ENCODE measurements at regions not wholly inside any gene's neighbourhood (a gene's known extent, or its start where the extent isn't known, plus 50 kb on each side); places are given as distances from the start of the nearest gene placed in this dataset.

DNA sequence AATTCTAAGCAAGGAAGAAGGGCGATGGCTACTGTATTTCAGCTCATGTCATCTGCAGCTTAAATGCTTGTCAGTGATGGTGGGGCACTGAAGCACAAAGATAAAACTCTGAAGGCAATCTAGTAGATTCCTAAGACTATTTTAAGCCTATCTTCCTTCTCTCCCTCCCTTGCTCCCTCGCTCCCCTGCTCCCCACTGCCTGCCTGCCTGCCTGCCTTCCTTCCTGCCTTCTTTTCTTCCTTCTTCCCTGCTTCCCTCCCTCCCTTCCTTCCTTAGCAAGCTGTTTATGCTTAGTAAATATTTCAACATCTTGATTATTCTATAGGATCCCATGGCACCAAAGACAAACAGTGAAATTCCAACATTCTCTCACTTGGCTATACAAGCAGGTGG lies 99.6 kb downstream of the OXSM start:
- intact Hi-C loops (cut with DNase I) = no loop called here
- DNase-seq (ENCODE audit: low spot score) (no peak), ATAC-seq (no peak)

DNA sequence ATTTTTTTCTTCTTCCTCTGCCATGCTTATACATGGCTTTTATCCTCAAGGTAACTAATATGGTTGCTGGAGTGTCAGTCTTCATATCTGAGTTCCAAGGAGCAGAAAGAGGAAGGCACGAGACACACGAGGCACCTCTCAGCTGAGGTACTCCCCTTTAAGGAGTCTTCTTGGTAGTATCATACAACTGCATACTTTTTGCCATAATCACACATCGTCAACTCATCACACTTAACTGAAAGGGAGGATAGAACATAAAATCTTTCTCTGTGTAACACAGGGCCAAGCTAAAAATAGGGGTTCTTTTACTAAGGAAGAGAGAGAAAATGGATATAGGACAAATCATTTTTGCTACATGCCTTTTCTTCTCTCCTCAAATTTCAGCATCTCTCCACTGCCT lies 104.2 kb downstream of the OXSM start:
- ATAC-seq (no peak), DNase-seq (ENCODE audit: low spot score) (no peak)
- intact Hi-C loops (cut with DNase I) = no loop called here

DNA sequence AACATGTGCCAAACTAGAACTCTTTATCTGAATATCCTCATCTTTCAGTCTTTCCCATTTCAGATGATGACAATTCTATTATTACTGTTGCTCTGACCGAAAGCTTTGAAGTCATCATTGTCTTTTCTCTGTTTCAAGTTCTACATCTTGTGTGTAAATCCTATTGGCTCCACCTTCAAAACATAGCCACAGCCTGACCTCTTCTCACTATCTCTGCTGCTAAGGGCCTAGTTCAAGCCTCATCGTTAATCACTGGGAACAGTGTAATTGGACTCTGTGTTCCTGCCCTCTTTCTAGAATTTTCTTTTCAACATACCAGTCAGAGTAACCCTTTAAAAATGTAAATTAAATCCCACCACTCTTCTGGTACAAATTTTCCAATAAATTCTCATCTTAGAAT lies 105.1 kb downstream of the OXSM start:
- intact Hi-C loops (cut with DNase I) = no loop called here
- no peak for ATAC-seq
- DNase-seq (ENCODE audit: low spot score) = no peak

DNA sequence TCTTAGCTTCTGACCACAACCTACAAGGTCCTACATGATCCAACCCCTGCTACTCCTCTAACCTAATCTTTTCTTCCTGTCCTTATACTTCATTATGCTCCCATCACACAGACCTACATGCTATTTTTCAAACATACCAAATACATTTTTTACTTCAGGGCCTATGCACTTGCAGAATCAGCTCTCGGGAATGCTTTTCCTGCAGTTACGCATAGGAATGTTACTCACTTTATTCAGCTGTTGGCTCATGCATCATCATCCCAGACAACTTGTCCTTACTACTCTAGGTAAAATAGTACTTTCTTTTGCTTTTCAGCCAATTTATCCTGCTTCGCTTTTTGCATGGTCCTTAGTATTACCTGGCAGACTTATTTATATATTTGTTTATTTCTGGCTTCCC lies 105.6 kb downstream of the OXSM start:
- DNase-seq (ENCODE audit: low spot score) = no peak
- ATAC-seq = no peak
- intact Hi-C loops (cut with DNase I) = no loop called here

DNA sequence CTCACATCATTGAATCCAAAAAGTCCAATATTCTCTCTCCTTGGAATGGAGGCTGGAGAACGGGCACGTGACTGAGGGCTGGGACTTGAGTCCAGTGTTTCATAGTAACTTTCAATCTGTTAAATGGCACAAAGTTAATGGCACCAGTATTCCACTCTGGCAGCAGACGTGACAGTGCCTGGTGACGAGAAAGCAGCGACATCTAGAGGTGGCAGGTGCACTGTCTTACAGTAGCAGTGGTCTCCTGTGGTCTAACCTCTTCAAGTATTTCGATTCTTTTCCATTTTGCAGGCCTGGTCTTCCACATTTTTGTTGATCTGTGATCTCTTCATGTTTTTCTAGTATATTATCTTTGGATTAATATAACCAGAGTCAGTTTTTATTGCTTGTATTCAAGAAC lies 107.1 kb downstream of the OXSM start:
- ATAC-seq (no peak), DNase-seq (ENCODE audit: low spot score) (no peak)
- intact Hi-C loops (cut with DNase I) = no loop called here

DNA sequence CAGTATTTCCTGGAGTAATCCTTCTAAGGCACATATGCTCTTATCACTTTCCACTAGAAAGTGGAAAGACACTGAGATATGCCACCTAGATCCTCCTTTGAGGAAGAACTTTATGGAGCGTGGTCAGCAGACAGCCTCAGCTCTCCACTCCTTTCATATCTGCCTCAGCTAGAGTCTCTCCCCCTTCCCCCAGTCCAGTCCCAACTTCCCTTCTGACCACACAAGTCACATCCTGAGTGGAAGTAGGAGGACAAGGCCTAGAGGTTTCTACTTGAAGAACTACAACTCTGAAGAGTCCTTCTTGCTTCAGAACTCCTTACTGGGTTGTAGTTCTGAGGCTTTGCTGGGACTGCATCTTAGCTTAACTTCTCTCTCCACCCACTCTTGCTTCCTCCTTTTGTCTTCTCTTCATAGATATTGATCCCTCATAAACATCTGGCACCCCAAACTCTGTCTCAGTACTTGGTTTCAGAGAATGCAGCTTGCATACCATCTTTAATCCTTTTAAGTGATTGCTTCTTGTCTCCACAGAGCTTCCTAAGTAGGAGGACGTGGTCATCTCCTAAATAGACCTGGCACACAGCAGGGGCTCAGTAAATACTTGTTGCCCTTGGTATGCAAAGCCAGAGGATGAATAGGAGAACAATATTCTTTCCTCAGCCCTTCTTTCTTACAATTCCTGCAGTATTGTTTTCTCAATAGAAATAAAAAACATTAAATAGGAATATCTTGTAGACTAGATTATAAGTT lies 109.6 kb downstream of the OXSM start:
- intact Hi-C loops (cut with DNase I) = no loop called here
- ATAC-seq (no peak), DNase-seq (ENCODE audit: low spot score) (no peak)

DNA sequence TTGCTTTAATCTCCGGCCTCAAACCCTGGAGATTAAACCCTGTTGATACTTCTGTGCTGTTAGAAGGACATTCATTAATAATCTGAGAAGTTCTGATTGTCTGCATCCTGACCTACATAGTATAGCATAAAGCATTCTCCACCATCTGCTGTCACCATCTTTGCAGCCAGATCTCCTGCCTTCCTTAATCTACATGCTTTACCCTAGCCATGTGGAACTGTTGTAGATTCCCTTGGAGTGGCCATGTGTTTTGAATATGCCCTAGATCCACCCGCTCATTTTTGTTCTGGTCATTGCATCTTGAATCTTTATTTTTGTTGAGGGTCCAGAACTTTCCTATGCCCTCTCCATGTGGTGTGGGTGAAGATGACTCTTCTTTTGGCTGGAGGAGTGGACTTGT lies 110.3 kb downstream of the OXSM start:
- intact Hi-C loops (cut with DNase I) = no loop called here
- DNase-seq (ENCODE audit: low spot score) (no peak), ATAC-seq (no peak)

DNA sequence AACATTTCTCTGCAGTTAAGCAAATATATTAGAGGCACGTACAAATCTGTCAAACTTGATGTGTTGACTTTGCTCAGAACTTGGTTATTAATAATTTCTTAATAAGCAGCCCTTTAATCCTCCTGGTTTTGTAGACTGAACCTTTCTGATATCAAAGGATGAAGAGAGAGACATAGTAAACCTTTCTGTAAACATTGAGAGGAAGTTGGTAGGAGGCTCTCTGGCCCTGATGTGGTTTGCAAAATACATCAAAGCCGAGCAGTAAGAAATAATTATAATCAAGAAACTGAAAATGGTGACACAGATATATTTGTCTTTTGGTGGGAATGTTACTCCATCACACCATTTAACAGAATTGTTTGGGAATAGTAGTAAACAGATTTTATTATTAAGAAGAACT lies 111.9 kb downstream of the OXSM start:
- DNase-seq (ENCODE audit: low spot score) (no peak), ATAC-seq (no peak)
- intact Hi-C loops (cut with DNase I) = no loop called here

DNA sequence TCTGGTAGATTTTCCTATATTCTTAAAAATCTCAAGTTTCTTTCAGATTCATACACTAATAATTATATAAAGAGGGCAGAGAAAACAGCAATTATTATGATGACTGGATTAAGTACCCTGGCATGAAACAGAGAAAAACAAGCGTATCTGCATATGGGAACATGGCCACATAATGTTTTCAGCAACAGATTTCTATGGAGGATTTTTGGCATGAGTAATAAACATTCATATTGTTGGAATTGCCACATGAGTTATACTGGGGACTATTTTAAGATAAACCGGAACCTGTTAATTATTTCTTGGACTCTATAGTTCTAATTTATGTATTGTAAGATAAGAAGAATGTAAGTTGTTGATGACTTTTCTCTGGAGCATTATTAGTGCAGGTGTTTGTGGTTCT lies 112.7 kb downstream of the OXSM start:
- ATAC-seq = no peak
- no peak for DNase-seq (ENCODE audit: low spot score)
- intact Hi-C loops (cut with DNase I) = no loop called here

DNA sequence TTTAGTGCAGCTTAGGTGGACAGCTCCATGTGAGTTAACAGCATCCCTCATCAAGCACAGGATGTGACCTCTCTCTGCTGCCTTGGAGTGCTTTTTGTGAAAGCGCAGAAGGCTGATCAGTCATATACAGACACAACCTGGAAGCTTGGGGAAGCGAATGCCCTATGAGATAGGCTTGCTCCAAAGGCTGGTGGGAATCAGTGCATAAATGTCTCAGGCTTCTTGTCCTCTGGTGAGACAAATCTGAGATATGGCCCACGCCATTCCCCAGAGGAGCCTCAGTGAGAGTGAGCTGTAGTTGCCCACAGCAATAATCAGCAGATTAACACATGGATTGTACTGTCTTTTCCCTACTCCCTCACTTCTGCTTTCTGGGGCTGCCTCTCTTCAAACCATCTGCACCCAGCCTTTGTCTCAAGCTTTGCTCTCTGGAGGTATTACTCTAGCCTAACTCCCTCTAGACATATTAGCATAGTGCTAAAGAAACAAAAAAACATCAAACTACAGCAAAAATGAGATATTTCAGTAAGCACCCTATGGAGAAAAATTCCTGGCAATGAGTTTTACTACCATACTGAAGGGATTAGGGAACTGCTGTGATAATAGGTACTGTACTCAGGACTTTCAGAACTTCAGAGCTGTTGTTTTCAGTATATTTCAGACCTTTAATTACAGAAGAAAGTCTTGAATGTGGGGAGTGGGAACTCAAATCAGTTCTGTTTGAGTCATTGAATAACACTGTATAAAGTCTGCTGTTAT lies 113.7 kb downstream of the OXSM start:
- ATAC-seq = no peak
- intact Hi-C loops (cut with DNase I) = no loop called here
- DNase-seq (ENCODE audit: low spot score) = no peak

DNA sequence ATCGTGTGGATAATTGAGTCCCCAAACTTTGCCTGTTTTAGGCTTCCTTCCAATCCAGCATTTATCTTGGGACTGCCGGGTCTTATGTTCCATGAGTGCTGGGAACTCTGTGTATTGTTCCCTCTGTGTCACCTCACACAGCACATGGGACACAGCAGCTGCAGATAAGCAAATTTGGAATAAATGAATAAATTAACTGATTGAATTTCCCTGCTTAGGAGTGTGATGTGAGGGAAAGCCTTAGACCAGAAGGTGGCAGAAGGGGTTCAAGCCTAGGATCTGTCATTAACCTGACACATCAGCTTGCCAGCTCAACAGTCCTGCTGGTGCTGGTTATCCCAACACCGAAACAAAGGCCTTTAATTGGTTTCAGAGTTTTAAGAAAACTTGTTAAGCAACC lies 114.3 kb downstream of the OXSM start:
- DNase-seq (ENCODE audit: low spot score) (no peak), ATAC-seq (peak; percentile 17)
- intact Hi-C loops (cut with DNase I) = no loop called here

DNA sequence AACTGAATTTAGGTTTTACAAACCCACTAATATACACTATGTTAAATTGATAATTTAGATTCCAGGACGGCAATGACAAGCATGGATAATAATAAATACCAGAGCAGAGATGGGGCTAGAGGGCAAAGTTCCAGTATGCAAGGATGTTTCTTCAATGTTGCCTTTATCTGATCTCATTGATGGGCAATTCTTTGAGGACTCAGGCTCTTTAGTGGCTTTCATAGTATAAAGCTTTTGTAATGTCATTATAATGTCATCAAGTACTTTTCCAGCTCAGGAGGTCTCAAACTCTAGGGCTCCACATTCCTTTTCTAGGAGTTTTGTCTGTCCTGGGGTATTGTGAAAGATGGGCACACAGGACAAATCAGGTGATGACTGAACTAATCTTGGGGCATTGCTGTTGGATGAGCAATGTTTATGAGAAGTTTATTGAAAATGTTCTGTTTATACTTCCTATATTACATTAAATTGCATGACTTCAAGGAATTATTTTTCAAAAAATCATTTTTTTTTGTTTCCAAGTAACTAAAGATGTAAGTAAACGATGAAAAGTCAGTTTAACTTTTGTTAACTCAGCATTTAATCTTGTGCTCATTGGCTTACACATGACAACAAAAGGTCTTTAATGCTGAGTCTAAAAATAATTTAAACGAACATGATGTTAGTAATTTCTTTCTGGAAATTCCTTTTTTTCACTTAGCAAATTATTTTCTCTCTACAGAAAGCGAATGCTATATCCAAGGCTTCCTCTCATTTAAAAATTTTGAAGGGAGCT lies 116.4 kb downstream of the OXSM start:
- no peak for DNase-seq (ENCODE audit: low spot score)
- intact Hi-C loops (cut with DNase I) = no loop called here

DNA sequence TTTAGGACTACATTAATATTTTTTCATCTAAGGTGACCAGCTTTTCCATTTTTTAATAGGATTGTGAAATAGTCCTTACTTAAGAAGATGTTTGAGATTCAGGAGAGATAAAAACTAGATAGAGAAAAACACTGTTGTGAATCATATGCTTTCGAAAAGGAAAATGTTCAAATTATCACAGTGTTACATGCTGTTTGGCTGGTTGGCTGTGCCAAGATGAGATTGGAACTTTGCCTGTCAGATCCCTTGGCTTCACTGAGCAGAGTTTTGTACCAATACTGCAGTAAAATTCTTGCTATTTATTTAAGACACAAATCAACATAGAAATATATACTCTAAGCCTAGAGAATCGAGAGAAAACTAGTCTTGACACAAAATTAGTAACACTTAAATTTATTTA lies 117.2 kb downstream of the OXSM start:
- intact Hi-C loops (cut with DNase I) = no loop called here
- ATAC-seq = no peak
- no peak for DNase-seq (ENCODE audit: low spot score)

More for the DNA sequence above, 116.4 kb downstream of the OXSM start:
- no peak for ATAC-seq

DNA sequence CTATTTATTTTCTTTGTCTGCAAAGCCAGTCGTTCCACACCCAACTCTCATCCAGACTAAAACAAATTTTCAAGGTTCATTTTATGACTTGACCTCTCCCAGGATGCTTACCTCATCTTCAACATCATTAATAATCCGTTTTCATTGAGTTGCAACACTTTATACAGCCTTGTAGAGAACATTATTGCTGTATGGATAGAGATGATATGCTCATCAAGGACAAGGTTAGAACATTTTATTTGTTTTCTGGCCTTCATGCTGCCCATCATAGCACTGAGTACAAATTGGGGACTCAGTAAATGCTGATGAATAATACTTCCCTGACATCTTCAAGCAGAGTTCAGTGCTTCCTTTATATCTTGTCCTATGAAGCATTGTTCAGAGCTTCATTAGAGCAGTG lies 120.2 kb downstream of the OXSM start:
- intact Hi-C loops (cut with DNase I) = no loop called here
- DNase-seq (ENCODE audit: low spot score) (no peak), ATAC-seq (no peak)

DNA sequence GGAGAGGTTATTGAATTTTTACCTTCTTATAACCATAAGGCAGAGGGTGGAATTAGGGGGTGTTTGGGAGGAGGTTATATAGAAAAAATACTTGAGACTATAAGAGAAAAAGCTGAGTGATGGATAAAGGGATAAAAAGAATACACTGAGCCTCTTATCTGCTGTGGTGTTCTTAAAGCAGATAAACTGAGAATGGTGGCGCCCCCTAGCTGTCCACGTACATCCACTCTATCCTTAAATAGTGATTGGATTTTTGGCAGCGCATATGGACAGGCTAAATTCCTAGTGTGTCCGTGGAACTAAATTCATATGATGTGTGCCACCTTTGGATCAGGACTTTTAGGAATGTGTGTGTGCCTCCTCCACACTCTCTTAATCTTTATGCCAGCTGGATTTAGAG lies 121.1 kb downstream of the OXSM start:
- ATAC-seq (no peak), DNase-seq (ENCODE audit: low spot score) (no peak)
- intact Hi-C loops (cut with DNase I) = no loop called here

DNA sequence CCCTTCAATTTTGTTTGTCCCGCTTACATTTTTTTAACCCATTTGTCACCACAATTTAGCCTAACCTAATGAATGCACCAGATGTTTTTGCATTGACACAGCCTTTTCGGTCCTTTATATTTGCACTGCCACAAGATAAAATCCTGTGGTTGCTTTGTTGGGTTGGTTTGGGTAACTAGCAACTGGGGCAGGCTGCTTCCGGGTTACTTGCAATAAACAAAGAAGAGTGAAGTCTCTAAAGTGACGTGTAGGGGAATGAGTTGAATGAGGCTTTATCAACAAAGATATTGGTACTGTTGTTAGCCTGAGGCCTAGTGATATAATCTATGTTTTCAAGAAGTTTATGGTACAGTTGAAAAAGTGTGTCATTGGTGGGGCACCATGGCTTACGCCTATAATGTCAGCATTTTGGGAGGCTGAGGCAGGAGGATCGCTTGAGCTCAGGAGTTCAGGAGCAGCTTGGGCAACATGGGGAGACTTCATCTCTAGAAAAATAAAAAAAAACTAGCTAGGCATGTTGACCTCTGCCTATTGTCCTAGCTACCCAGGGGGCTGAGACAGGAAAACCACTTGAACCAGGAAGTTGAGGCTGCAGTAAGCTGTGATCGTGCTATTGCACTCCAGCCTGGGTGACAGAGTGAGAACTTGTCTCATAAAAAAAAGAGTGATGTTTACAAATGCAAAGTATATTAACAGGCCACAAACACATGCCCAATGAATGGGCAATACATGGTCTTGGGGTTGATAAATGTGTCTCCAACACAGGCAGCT lies 121.8 kb downstream of the OXSM start:
- intact Hi-C loops (cut with DNase I) = no loop called here

DNA sequence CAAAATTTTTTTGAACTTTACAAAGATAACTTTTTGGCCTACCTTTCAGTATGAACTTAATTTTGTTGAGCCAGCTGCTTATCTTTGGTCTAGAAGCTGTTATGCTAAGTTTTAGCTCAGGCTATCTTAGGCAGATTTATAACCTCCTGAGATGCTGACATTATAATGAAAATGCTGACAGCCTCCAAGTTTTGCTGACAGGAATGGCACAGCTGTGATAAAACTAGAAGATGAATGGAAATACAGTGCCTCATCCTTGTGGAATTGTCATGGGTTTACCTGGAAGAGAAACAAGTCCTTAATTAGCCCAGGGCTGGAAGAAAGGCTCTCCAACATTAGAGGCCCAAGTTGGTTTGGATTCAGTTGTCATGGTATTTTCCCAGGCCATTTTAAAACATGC lies 123.3 kb downstream of the OXSM start:
- intact Hi-C loops (cut with DNase I) = no loop called here
- ATAC-seq = no peak

More for the DNA sequence above, 121.8 kb downstream of the OXSM start:
- DNase-seq (ENCODE audit: low spot score) = no peak
- no peak for ATAC-seq

DNA sequence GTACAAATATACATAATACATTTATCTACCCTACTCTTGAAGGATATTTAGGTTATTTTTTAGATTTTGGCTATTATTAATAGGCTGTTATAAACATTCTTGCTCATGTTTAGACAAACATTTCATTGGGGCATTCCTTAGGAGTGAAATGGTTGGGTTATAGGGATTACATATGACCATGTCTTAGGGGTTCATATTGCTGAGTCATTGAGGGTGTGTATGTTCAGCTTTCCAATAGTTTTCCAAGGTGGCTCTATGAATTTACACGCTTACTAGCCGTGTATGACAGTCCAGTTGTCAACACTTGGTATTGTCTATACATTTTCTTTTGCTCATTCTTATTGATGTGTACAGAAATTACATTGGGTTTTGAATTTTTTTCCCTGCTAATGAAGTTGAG lies 125.8 kb downstream of the OXSM start:
- intact Hi-C loops (cut with DNase I) = no loop called here

More for the DNA sequence above, 123.3 kb downstream of the OXSM start:
- DNase-seq (ENCODE audit: low spot score) = no peak

DNA sequence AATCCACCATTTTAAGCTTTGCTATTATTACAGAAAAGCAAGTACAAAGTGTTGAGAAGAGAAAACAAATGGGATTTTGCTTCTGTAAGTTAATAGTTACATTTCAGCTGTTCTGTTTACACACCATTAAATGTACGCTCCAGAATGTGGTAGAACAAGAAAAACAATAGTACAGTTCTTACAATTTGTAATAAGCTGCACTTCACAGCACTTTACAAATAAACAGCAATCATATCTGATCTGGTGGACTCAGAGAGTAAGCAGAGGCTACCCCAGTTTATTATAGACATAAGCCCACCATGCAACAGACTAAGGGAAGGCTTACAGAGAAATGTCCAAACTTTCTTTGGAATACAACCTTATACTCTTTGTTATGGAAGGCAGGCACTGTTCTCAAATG lies 126.4 kb downstream of the OXSM start:
- intact Hi-C loops (cut with DNase I) = no loop called here
- no peak for DNase-seq (ENCODE audit: low spot score)
- no peak for ATAC-seq

More for the DNA sequence above, 125.8 kb downstream of the OXSM start:
- ATAC-seq (no peak), DNase-seq (ENCODE audit: low spot score) (no peak)
